ENCODE measurements at regions not wholly inside any gene's neighbourhood (a gene's known extent, or its start where the extent isn't known, plus 50 kb on each side); places are given as distances from the start of the nearest gene placed in this dataset.

DNA sequence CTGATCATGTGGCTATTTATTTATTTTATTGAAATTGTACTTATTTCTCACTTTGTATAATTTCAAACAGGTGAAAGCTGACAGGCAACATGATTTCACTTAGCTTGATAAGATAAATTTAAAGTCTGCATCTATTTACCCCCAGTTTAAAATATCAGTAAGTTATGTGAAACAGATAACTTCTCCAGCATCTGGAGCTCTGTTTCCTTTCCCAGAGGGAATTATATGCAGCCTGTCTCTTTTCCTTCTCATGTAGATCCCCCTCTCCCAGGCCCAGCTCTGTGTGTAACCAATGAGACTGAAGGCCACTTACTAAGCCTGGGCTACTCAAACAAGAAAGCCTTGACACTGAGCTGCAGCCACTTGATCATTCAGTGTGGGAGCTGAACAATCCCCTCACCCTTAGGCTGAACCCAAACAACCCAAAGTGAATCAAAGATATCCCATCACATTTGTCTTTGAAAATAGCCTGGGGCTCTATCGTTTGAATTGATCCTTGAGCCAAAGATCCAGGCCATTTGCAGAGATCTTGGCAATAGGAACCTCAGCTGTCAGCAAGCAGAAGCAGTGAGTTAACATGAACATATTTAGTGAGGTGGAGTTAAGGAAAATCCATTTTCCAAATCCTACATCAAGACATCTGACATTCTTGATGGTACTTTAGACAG is 383.9 kb downstream of the TGFB2 start:
- DNase-seq = no peak
- H3K4me1 ChIP-seq (ENCODE audit: low read length) = no peaks in the 10 kb centered on the region
- no peak overlapping the region for H3K9ac ChIP-seq (ENCODE audit: low read length)
- no peak for TF ChIP-seq EZH2 (optimal IDR thresholded peaks at IDR 0.05; ENCODE audit: low read depth, low read length)
- TF ChIP-seq, protein P1, sequence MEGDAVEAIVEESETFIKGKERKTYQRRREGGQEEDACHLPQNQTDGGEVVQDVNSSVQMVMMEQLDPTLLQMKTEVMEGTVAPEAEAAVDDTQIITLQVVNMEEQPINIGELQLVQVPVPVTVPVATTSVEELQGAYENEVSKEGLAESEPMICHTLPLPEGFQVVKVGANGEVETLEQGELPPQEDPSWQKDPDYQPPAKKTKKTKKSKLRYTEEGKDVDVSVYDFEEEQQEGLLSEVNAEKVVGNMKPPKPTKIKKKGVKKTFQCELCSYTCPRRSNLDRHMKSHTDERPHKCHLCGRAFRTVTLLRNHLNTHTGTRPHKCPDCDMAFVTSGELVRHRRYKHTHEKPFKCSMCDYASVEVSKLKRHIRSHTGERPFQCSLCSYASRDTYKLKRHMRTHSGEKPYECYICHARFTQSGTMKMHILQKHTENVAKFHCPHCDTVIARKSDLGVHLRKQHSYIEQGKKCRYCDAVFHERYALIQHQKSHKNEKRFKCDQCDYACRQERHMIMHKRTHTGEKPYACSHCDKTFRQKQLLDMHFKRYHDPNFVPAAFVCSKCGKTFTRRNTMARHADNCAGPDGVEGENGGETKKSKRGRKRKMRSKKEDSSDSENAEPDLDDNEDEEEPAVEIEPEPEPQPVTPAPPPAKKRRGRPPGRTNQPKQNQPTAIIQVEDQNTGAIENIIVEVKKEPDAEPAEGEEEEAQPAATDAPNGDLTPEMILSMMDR (IDR thresholded peaks at IDR 0.05; ENCODE audit: low read length) = no peak
- no peak for TF ChIP-seq EZH2phosphoT487 (IDR thresholded peaks at IDR 0.05; ENCODE audit: low read length)
- H3K27me3 ChIP-seq (replicated peaks; ENCODE audit: insufficient read depth, low read length) = no peaks in the 10 kb centered on the region
- H3K27ac ChIP-seq (ENCODE audit: low read length) = no peak overlapping the region
- H3F3A ChIP-seq (ENCODE audit: insufficient read depth, low read length) = no peaks in the 10 kb centered on the region
- no peaks in the 10 kb centered on the region for H3K9me3 ChIP-seq (replicated peaks; ENCODE audit: insufficient read depth, low read length)
- no peaks in the 10 kb centered on the region for H3K79me2 ChIP-seq (ENCODE audit: low read length)
- H3K4me2 ChIP-seq (ENCODE audit: low read depth, low read length) = no peak overlapping the region
- H3K4me3 ChIP-seq (ENCODE audit: low read length) = no peak overlapping the region
- H2AFZ ChIP-seq (ENCODE audit: low read length) = no peak overlapping the region
- no peaks in the 10 kb centered on the region for H4K20me1 ChIP-seq (ENCODE audit: insufficient read depth, low read length)
- H3K36me3 ChIP-seq (replicated peaks; ENCODE audit: insufficient read depth, low read length) = no peaks in the 10 kb centered on the region
- no peaks in the 10 kb centered on the region for H3K9me2 ChIP-seq (replicated peaks; ENCODE audit: insufficient read depth, low read length)

- H3K4me2 ChIP-seq (ENCODE audit: low read depth, low read length) = no peak overlapping the region
- H3K9ac ChIP-seq (ENCODE audit: low read length) = no peak overlapping the region
- no peaks in the 10 kb centered on the region for H3K4me1 ChIP-seq (ENCODE audit: low read length)
- H3K79me2 ChIP-seq (ENCODE audit: low read length) = no peaks in the 10 kb centered on the region
- H3K4me3 ChIP-seq (ENCODE audit: low read length) = no peak overlapping the region
- H3K27me3 ChIP-seq (replicated peaks; ENCODE audit: insufficient read depth, low read length) = no peaks in the 10 kb centered on the region
- H3F3A ChIP-seq (ENCODE audit: insufficient read depth, low read length) = no peaks in the 10 kb centered on the region
- H3K9me2 ChIP-seq (replicated peaks; ENCODE audit: insufficient read depth, low read length) = no peaks in the 10 kb centered on the region; the same call in 1 of the 2 replicates
- no peaks in the 10 kb centered on the region for H3K36me3 ChIP-seq (replicated peaks; ENCODE audit: insufficient read depth, low read length)
- no peaks in the 10 kb centered on the region for H4K20me1 ChIP-seq (ENCODE audit: insufficient read depth, low read length)
- no peaks in the 10 kb centered on the region for H3K9me3 ChIP-seq (replicated peaks; ENCODE audit: insufficient read depth, low read length)
- H3K27ac ChIP-seq (ENCODE audit: low read length) = no peak overlapping the region
- no peak overlapping the region for H2AFZ ChIP-seq (ENCODE audit: low read length)
- no peak for DNase-seq
- TF ChIP-seq EZH2 (optimal IDR thresholded peaks at IDR 0.05; ENCODE audit: low read depth, low read length) = no peak
- TF ChIP-seq, protein P1 (IDR thresholded peaks at IDR 0.05; ENCODE audit: low read length) = no peak
- TF ChIP-seq EZH2phosphoT487 (IDR thresholded peaks at IDR 0.05; ENCODE audit: low read length) = no peak
Observed at GRCh38 chr1:218735436-218736032, 390.4 kb downstream of the TGFB2 start.

DNA sequence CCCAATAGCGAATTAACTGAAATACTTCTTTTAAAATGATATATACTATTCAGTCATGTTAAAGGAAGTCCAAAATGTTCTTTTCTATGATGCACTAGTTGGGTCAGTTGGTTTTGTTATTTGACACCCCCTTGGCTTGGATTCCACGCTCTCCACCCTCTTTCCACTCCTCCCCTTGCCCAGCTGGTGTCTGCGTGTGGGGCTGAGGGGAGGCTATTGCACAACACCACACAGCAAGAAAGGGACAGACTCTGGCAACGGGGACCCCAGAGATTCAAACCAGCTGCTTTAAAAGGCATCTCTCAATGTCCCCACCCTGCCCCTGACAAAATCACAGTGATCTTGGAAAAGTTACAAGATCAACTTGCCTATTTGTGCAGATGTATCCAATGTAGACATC is 394.3 kb downstream of the TGFB2 start:
- H3K27ac ChIP-seq (ENCODE audit: low read length) = no peak overlapping the region

More for the DNA sequence above, 394.3 kb downstream of the TGFB2 start:
- Histone ChIP-seq H4K20me1 (ENCODE audit: insufficient read depth, low read length) (no peaks in the 10 kb centered on the region), H3K79me2 (ENCODE audit: low read length) (no peaks in the 10 kb centered on the region), H2AFZ (ENCODE audit: low read length) (no peak overlapping the region), H3K36me3 (replicated peaks; ENCODE audit: insufficient read depth, low read length) (no peaks in the 10 kb centered on the region), H3K9me2 (replicated peaks; ENCODE audit: insufficient read depth, low read length) (no peaks in the 10 kb centered on the region), H3K4me2 (ENCODE audit: low read depth, low read length) (no peak overlapping the region), H3K4me1 (ENCODE audit: low read length) (peaks cover 7% of the 10 kb centered on the region), H3K27me3 (replicated peaks; ENCODE audit: insufficient read depth, low read length) (no peaks in the 10 kb centered on the region), H3F3A (ENCODE audit: insufficient read depth, low read length) (no peaks in the 10 kb centered on the region), H3K9me3 (replicated peaks; ENCODE audit: insufficient read depth, low read length) (no peaks in the 10 kb centered on the region), H3K9ac (ENCODE audit: low read length) (no peak overlapping the region), H3K4me3 (ENCODE audit: low read length) (no peak overlapping the region)
- DNase-seq = no peak
- TF ChIP-seq EZH2phosphoT487 (IDR thresholded peaks at IDR 0.05; ENCODE audit: low read length) (no peak), EZH2 (optimal IDR thresholded peaks at IDR 0.05; ENCODE audit: low read depth, low read length) (no peak)
- TF ChIP-seq, protein P1 (IDR thresholded peaks at IDR 0.05; ENCODE audit: low read length) = no peak

All from MM.1S (cell line).